SK-N-SH (cell line): ENCODE measurements at regions not wholly inside any gene's neighbourhood (a gene's known extent, or its start where the extent isn't known, plus 50 kb on each side); places are given as distances from the start of the nearest gene placed in this dataset.

ENCODE experiments used
- CTCF ChIA-PET: fragments of 300-600, 350-600 bp; formaldehyde crosslinking; extraction: SDS; loops from one replicate; lab custom pipeline; 2021; lab: Yijun Ruan, JAX
- POLR2A ChIA-PET: fragments of 350-600 bp; sonication (Branson Sonifier 250); formaldehyde crosslinking; extraction: SDS; loops from one replicate; lab custom pipeline; 2020; ENCODE audit warnings: antibody characterized with exemption, inconsistent platforms; lab: Yijun Ruan, JAX
- DNase-seq: peaks from one replicate; pipeline ENCODE4 v3.0.0; 2012
- H2AFZ ChIP-seq: fragments of 200-600 bp; sonication (generic); 2 replicates; pipeline ENCODE4 v1.8.1; 2016; ENCODE audit warnings: antibody characterized with exemption, mild to moderate bottlenecking, low read depth
- H3F3A ChIP-seq: fragments of 200-600 bp; sonication (generic); replicated peaks from 2 replicates; pipeline ENCODE3; 2016; ENCODE audit warnings: antibody characterized with exemption, mild to moderate bottlenecking; ENCODE audit not compliant: insufficient read depth
- H3K27ac ChIP-seq, 2 experiments: fragments of 200-500 bp in 1 of 2; fragments of 200-600 bp in 1 of 2; sonication (Bioruptor generic) in 1 of 2; sonication (generic), shearing (Covaris generic) in 1 of 2; 2 replicates each; pipeline versions ENCODE4 v1.5.1 to v1.6.1; 2014 to 2016; ENCODE audit warnings: low read depth in 2 of 2, inconsistent platforms in 1 of 2, low read length in 1 of 2, mild to moderate bottlenecking in 1 of 2, mixed read lengths in 1 of 2
- H3K27me3 ChIP-seq: fragments of 200-600 bp; sonication (generic), shearing (Covaris generic); 2 replicates; pipeline ENCODE4 v1.6.1; 2016; ENCODE audit warnings: mixed run types; ENCODE audit not compliant: insufficient read depth
- H3K36me3 ChIP-seq, 2 experiments: fragments of 200-500 bp in 1 of 2; fragments of 200-600 bp in 1 of 2; sonication (Bioruptor generic) in 1 of 2; sonication (generic) in 1 of 2; replicated peaks in 1 of 2; 2 replicates each; pipeline versions ENCODE3 to v1.5.1; 2014 to 2016; ENCODE audit warnings: low read length in 1 of 2, mild to moderate bottlenecking in 1 of 2; ENCODE audit not compliant: insufficient read depth in 2 of 2, control insufficient read depth in 1 of 2
- H3K4me1 ChIP-seq, 2 experiments: fragments of 200-500 bp in 1 of 2; fragments of 200-600 bp in 1 of 2; sonication (Bioruptor generic) in 1 of 2; sonication (generic), shearing (Covaris generic) in 1 of 2; 2 replicates each; pipeline versions ENCODE4 v1.5.1 to v1.6.1; 2014 to 2016; ENCODE audit warnings: low read depth in 1 of 2, low read length in 1 of 2, mixed run types in 1 of 2; ENCODE audit not compliant: insufficient read depth in 2 of 2, control insufficient read depth in 1 of 2
- H3K4me2 ChIP-seq: fragments of 200-600 bp; sonication (generic), shearing (Covaris generic); 2 replicates; pipeline ENCODE4 v1.6.1; 2017; ENCODE audit warnings: mixed run types
- H3K4me3 ChIP-seq, 2 experiments: fragments of 200-500 bp in 1 of 2; fragments of 200-600 bp in 1 of 2; sonication (Bioruptor generic) in 1 of 2; sonication (generic), shearing (Covaris generic) in 1 of 2; 2 replicates each; pipeline versions ENCODE4 v1.5.1 to v1.8.1; 2014 to 2016; ENCODE audit warnings: low read depth in 2 of 2, inconsistent platforms in 1 of 2, low read length in 1 of 2, mild to moderate bottlenecking in 1 of 2, mixed read lengths in 1 of 2, moderate library complexity in 1 of 2
- H3K79me2 ChIP-seq: fragments of 200-600 bp; sonication (generic); 2 replicates; pipeline ENCODE4 v1.8.1; 2017; ENCODE audit warnings: mild to moderate bottlenecking; ENCODE audit not compliant: insufficient read depth
- H3K9ac ChIP-seq: fragments of 200-600 bp; sonication (generic); 2 replicates; pipeline ENCODE4 v1.6.1; 2017; ENCODE audit warnings: mixed run types
- H3K9me2 ChIP-seq: fragments of 200-600 bp; sonication (generic); 2 replicates; pipeline ENCODE4 v1.6.1; 2017; ENCODE audit warnings: mixed run types
- H3K9me3 ChIP-seq: fragments of 200-600 bp; sonication (generic); 2 replicates; pipeline ENCODE4 v1.6.1; 2017; ENCODE audit warnings: mixed run types, mild to moderate bottlenecking, moderate library complexity
- H4K20me1 ChIP-seq: fragments of 200-600 bp; sonication (generic); 2 replicates; pipeline ENCODE4 v1.6.1; 2017; ENCODE audit warnings: mild to moderate bottlenecking, mixed run types; ENCODE audit not compliant: insufficient read depth
- CHD2 ChIP-seq: fragments of 150-350 bp; IDR thresholded peaks from 2 replicates; pipeline ENCODE4 v1.6.1; 2018; ENCODE audit warnings: low read length; ENCODE audit not compliant: partially characterized antibody
- CTCF ChIP-seq: fragments of 200-600 bp; sonication (generic); IDR thresholded peaks from 2 replicates; pipeline ENCODE4 v1.6.1; 2017; ENCODE audit warnings: antibody characterized with exemption, mild to moderate bottlenecking, moderate library complexity
- EP300 ChIP-seq, 2 experiments: IDR thresholded peaks; 2 replicates each; pipeline versions ENCODE4 v1.4.0 to v1.6.1; 2012; ENCODE audit warnings: borderline replicate concordance in 1 of 2, low read depth in 1 of 2, low read length in 1 of 2
- FOSL2 ChIP-seq: IDR thresholded peaks from 2 replicates; pipeline ENCODE4 v1.4.0; 2012; ENCODE audit warnings: low read depth, mild to moderate bottlenecking, moderate library complexity, borderline replicate concordance
- FOXJ3 ChIP-seq: sonication (generic); formaldehyde crosslinking; IDR thresholded peaks from 2 replicates; pipeline ENCODE4 v1.5.1; 2020; ENCODE audit warnings: mild to moderate bottlenecking, missing genetic modification reagents
- FOXM1 ChIP-seq: IDR thresholded peaks from 2 replicates; pipeline ENCODE4 v1.4.0; 2012; ENCODE audit warnings: low read depth, mild to moderate bottlenecking
- GATA2 ChIP-seq: sonication (generic); formaldehyde crosslinking; IDR thresholded peaks from 2 replicates; pipeline ENCODE4 v1.5.0; 2020; ENCODE audit warnings: mild to moderate bottlenecking, missing genetic modification reagents
- IRF3 ChIP-seq: fragments of 150-350 bp; IDR thresholded peaks from 2 replicates; pipeline ENCODE4 v1.6.1; 2016; ENCODE audit warnings: mild to moderate bottlenecking, low read depth, low read length
- JUND ChIP-seq: IDR thresholded peaks from 2 replicates; pipeline ENCODE4 v1.4.0; 2012
- NFIC ChIP-seq: IDR thresholded peaks from 2 replicates; pipeline ENCODE4 v1.4.0; 2012; ENCODE audit warnings: borderline replicate concordance
- NRF1 ChIP-seq: IDR thresholded peaks from 2 replicates; pipeline ENCODE4 v1.6.1; 2012; ENCODE audit warnings: low read depth, mild to moderate bottlenecking, low read length
- POLR2AphosphoS5 ChIP-seq: IDR thresholded peaks from 2 replicates; pipeline ENCODE4 v1.6.1; 2012; ENCODE audit warnings: low read depth, low read length
- RAD21 ChIP-seq: IDR thresholded peaks from 2 replicates; pipeline ENCODE4 v1.6.1; 2012; ENCODE audit warnings: mild to moderate bottlenecking, low read length
- RCOR1 ChIP-seq: fragments of 150-350 bp; IDR thresholded peaks from 2 replicates; pipeline ENCODE4 v1.6.1; 2017; ENCODE audit warnings: antibody characterized with exemption, low read length
- RXRA ChIP-seq: IDR thresholded peaks from 2 replicates; pipeline ENCODE4 v1.4.0; 2012; ENCODE audit warnings: low read depth, mild to moderate bottlenecking, borderline replicate concordance
- SIN3A ChIP-seq: IDR thresholded peaks from 2 replicates; pipeline ENCODE4 v1.6.1; 2012; ENCODE audit warnings: low read depth, mild to moderate bottlenecking, low read length, moderate library complexity, borderline replicate concordance
- SMC3 ChIP-seq: IDR thresholded peaks from 2 replicates; pipeline ENCODE4 v1.6.1; 2012; ENCODE audit warnings: low read depth, low read length, improper control_type of control experiment
- TAF1 ChIP-seq: IDR thresholded peaks from 2 replicates; pipeline ENCODE4 v1.6.1; 2012; ENCODE audit warnings: low read depth, mild to moderate bottlenecking, low read length, moderate library complexity, borderline replicate concordance
- TCF12 ChIP-seq: IDR thresholded peaks from 2 replicates; pipeline ENCODE4 v1.4.0; 2012
- TEAD4 ChIP-seq: IDR thresholded peaks from 2 replicates; pipeline ENCODE4 v1.4.0; 2012; ENCODE audit warnings: mild to moderate bottlenecking, borderline replicate concordance; ENCODE audit not compliant: insufficient read depth
- USF2 ChIP-seq: fragments of 150-350 bp; IDR thresholded peaks from 2 replicates; pipeline ENCODE4 v1.6.1; 2017; ENCODE audit warnings: antibody characterized with exemption, low read length, low read depth, borderline replicate concordance
- WGBS: methylation state at CpG from one replicate; pipeline ENCODE4 v1.1.6; 2017; ENCODE audit warnings: low lambda C conversion rate; 5-methylcytosine and 5-hydroxymethylcytosine counted together
- TF ChIP-seq, protein P1 (sequence below): IDR thresholded peaks from 2 replicates; pipeline ENCODE4; 2012

DNA sequence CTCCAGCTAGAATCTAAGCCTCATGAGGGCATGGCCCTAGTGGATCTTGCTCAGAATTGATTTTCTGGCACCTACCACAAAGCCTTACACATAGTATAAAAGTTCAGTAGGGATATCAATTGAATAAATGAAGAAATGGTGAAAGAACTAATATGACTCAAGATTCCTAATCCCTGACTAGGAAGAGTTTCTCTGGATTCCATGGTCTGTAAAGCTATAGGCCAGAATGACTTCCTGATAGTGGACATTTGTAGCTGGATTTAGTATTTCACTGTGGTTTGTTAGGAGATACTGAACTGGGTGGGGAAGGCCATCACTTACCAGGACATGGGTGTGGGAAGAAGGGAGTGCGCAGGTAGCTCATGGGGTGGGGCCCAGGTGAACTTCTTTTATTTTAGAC, 168.9 kb downstream of the RAP2B start:
- CTCF ChIA-PET: interaction anchor here (1.7 kb wide), 1 partner anchor 15 kb away, joined by 3 read pairs; no protein-coding TSS in a partner anchor
- H2AFZ ChIP-seq: no peak overlapping the region
- no peak for TF ChIP-seq SIN3A
- TF ChIP-seq USF2: no peak
- TF ChIP-seq SMC3: no peak
- TF ChIP-seq FOXM1: no peak
- TF ChIP-seq NRF1: no peak
- TF ChIP-seq TAF1: no peak
- no peak for TF ChIP-seq TCF12
- TF ChIP-seq CTCF: no peak
- no peak for TF ChIP-seq IRF3
- no peak for TF ChIP-seq FOSL2
- TF ChIP-seq RAD21: no peak
- TF ChIP-seq TEAD4: no peak
- TF ChIP-seq NFIC: no peak
- no peak for TF ChIP-seq GATA2 (CRISPR knock-in tag)
- TF ChIP-seq, all 33 proteins: peak for 0
- H3K36me3 ChIP-seq: no peaks in the 10 kb centered on the region
- H3K4me2 ChIP-seq: no peak overlapping the region
- H3F3A ChIP-seq: no peaks in the 10 kb centered on the region
- H3K27ac ChIP-seq: no peak overlapping the region
- H3K9me3 ChIP-seq: no peaks in the 10 kb centered on the region
- POLR2A ChIA-PET: no interaction called here
- no peak overlapping the region for H3K9ac ChIP-seq
- H3K9me2 ChIP-seq: no peaks in the 10 kb centered on the region
- H3K4me3 ChIP-seq: no peak overlapping the region
- no peak for DNase-seq
- no peaks in the 10 kb centered on the region for H3K79me2 ChIP-seq
- H4K20me1 ChIP-seq: no peaks in the 10 kb centered on the region
- H3K27me3 ChIP-seq: no peaks in the 10 kb centered on the region
- H3K4me1 ChIP-seq: no peaks in the 10 kb centered on the region
- 100% methylated on average over 1 of the region's 1 CpG for WGBS

DNA sequence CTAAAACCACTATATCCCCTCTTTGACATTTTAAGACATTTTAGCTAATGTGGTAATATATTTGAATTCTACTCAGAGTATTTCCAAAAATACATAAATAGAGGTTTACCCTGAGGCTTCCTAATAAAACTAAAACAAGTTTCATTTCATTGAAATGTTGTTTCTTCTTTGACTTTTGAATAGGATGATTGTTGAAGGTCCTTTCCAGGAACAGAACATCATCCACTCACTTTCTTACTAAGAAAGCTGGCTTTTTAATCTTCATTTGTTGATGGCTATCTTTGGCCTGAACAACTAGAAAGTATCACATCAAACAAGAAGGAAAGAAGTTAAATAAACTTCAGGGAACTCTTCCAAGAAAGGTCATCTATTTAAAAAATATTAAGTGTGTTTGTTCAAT, 169.7 kb downstream of the RAP2B start:
- no peak overlapping the region for H2AFZ ChIP-seq
- CTCF ChIA-PET: interaction anchor here (1.7 kb wide), 1 partner anchor 14 kb away, joined by 3 read pairs; no protein-coding TSS in a partner anchor

More for the DNA sequence above, 169.7 kb downstream of the RAP2B start:
- TF ChIP-seq TCF12: no peak
- no peak for TF ChIP-seq POLR2AphosphoS5
- TF ChIP-seq JUND: no peak
- TF ChIP-seq RCOR1: no peak
- TF ChIP-seq EP300 (IDR thresholded peaks at IDR 0.05; ENCODE audit: borderline replicate concordance in 1 of 2, low read depth in 1 of 2, low read length in 1 of 2): no peak
- TF ChIP-seq, protein P1, sequence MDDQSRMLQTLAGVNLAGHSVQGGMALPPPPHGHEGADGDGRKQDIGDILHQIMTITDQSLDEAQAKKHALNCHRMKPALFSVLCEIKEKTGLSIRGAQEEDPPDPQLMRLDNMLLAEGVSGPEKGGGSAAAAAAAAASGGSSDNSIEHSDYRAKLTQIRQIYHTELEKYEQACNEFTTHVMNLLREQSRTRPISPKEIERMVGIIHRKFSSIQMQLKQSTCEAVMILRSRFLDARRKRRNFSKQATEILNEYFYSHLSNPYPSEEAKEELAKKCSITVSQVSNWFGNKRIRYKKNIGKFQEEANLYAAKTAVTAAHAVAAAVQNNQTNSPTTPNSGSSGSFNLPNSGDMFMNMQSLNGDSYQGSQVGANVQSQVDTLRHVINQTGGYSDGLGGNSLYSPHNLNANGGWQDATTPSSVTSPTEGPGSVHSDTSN: no peak
- TF ChIP-seq SIN3A: no peak
- no peak for TF ChIP-seq CHD2
- no peak for TF ChIP-seq GATA2 (CRISPR knock-in tag)
- TF ChIP-seq RXRA: no peak
- TF ChIP-seq FOXJ3 (CRISPR knock-in tag): no peak
- Histone ChIP-seq H3K9me2 (no peaks in the 10 kb centered on the region), H4K20me1 (no peaks in the 10 kb centered on the region), H3K4me1 (no peaks in the 10 kb centered on the region), H3K4me2 (no peak overlapping the region), H3K9ac (no peak overlapping the region), H3K36me3 (no peaks in the 10 kb centered on the region), H3F3A (no peaks in the 10 kb centered on the region), H3K9me3 (no peaks in the 10 kb centered on the region), H3K4me3 (no peak overlapping the region), H3K79me2 (no peaks in the 10 kb centered on the region), H3K27me3 (no peaks in the 10 kb centered on the region), H3K27ac (no peak overlapping the region)
- POLR2A ChIA-PET: no interaction called here
- DNase-seq: no peak
